NCI-H128 (cell line): ENCODE measurements at regions not wholly inside any gene's neighbourhood (a gene's known extent, or its start where the extent isn't known, plus 50 kb on each side); places are given as distances from the start of the nearest gene placed in this dataset.

Experiments
- DNase-seq: peaks from one replicate; lab custom pipeline; 2025; ENCODE audit not compliant: unreplicated experiment; lab: John Stamatoyannopoulos, UW

GRCh38 chr5:93117751-93118531 lies 463.1 kb downstream of the NR2F1-AS1 start:
- no peak for DNase-seq

- DNase-seq = no peak
Measured at GRCh38 chr5:93107805-93108520, 473.1 kb downstream of the NR2F1-AS1 start.

- DNase-seq = no peak
Measured at GRCh38 chr5:93107141-93107540, 473.9 kb downstream of the NR2F1-AS1 start.

- DNase-seq = no peak
Measured at GRCh38 chr5:93101661-93102060, 479.4 kb downstream of the NR2F1-AS1 start.

- DNase-seq = no peak
Measured at GRCh38 chr5:93100976-93101375, 480.0 kb downstream of the NR2F1-AS1 start.

GRCh38 chr5:93100428-93100827 lies 480.6 kb downstream of the NR2F1-AS1 start:
- DNase-seq = no peak

- DNase-seq = no peak
Measured at GRCh38 chr5:93099902-93100347, 481.1 kb downstream of the NR2F1-AS1 start.

- DNase-seq = no peak
Measured at GRCh38 chr5:93096561-93096960, 484.5 kb downstream of the NR2F1-AS1 start.

GRCh38 chr5:93092349-93093105 lies 488.5 kb downstream of the NR2F1-AS1 start:
- no peak for DNase-seq

GRCh38 chr5:93090698-93091097 lies 490.3 kb downstream of the NR2F1-AS1 start:
- no peak for DNase-seq

- no peak for DNase-seq
Measured at GRCh38 chr5:93088592-93089389, 492.2 kb downstream of the NR2F1-AS1 start.

- no peak for DNase-seq
Measured at GRCh38 chr5:93087326-93087725, 493.7 kb downstream of the NR2F1-AS1 start.

- no peak for DNase-seq
Measured at GRCh38 chr5:93082981-93083380, 498.0 kb downstream of the NR2F1-AS1 start.

GRCh38 chr5:93079046-93079445 lies 502.0 kb downstream of the NR2F1-AS1 start:
- DNase-seq = no peak

GRCh38 chr5:93078082-93079038 lies 502.7 kb downstream of the NR2F1-AS1 start:
- no peak for DNase-seq

- no peak for DNase-seq
Measured at GRCh38 chr5:93076566-93076965, 504.5 kb downstream of the NR2F1-AS1 start.

GRCh38 chr5:93076096-93076495 lies 504.9 kb downstream of the NR2F1-AS1 start:
- no peak for DNase-seq

- no peak for DNase-seq
Measured at GRCh38 chr5:93073547-93073946, 507.5 kb downstream of the NR2F1-AS1 start.

- DNase-seq = no peak
Measured at GRCh38 chr5:93072831-93073459, 508.1 kb downstream of the NR2F1-AS1 start.
